ENCODE measurements at regions not wholly inside any gene's neighbourhood (a gene's known extent, or its start where the extent isn't known, plus 50 kb on each side); places are given as distances from the start of the nearest gene placed in this dataset.

- TF ChIP-seq CTCF (IDR thresholded peaks at IDR 0.05 in 2 of 3, conservative IDR thresholded peaks at IDR 0.05 in 1 of 3; ENCODE audit: control insufficient read depth in 2 of 3, extremely low read depth in 1 of 3, insufficient read depth in 1 of 3, low read depth in 3 of 3, low read length in 3 of 3) (no peak), ETV6 (conservative IDR thresholded peaks at IDR 0.05 in 1 of 2, IDR thresholded peaks at IDR 0.05 in 1 of 2; ENCODE audit: borderline replicate concordance in 1 of 2, low read depth in 1 of 2) (no peak), ZNF274 (IDR thresholded peaks at IDR 0.05; ENCODE audit: insufficient read depth, insufficient read length) (no peak), EP300 (IDR thresholded peaks at IDR 0.05; ENCODE audit: borderline replicate concordance in 1 of 2, control insufficient read depth in 1 of 2, low read depth in 2 of 2, low read length in 2 of 2) (no peak), BACH1 (IDR thresholded peaks at IDR 0.05; ENCODE audit: borderline replicate concordance) (no peak), BMI1 (IDR thresholded peaks at IDR 0.05; ENCODE audit: borderline replicate concordance) (no peak)
These were observed 450.6 kb upstream of the HS3ST5 start for GRCh38 chr6:114793428-114793827.
